HepG2 (cell line): ENCODE measurements at regions not wholly inside any gene's neighbourhood (a gene's known extent, or its start where the extent isn't known, plus 50 kb on each side); places are given as distances from the start of the nearest gene placed in this dataset.

Source experiments
- ATAC-seq: fragments of 200-7000 bp; cut with Tn5 transposase; 3 replicates; pipeline ENCODE4 v1.9.1; 2020; ENCODE audit warnings: mild to moderate bottlenecking, moderate library complexity
- BruUV-seq: library from RNA; stranded (reverse); fragments of 400-500 nt; replicated peaks from 2 replicates; lab custom pipeline; 2021; lab: Mats Ljungman, UMichigan
- CTCF ChIA-PET: fragments of 300-600 bp; formaldehyde crosslinking; extraction: SDS; loops from one replicate; lab custom pipeline; 2021; ENCODE audit warnings: low total read pairs, inconsistent platforms, low intra/inter-chr PET ratio; lab: Yijun Ruan, JAX
- POLR2A ChIA-PET: fragments of 350-600 bp; sonication (Branson Sonifier 250); formaldehyde crosslinking; loops from one replicate; lab custom pipeline; 2020; ENCODE audit warnings: antibody characterized with exemption, inconsistent platforms; lab: Yijun Ruan, JAX
- DNase-seq: peaks from one replicate; pipeline ENCODE4 v3.0.0-alpha.2; 2015; ENCODE audit warnings: low spot score
- FAIRE-seq: peaks from 3 replicates; lab custom pipeline; 2011; peaks lifted over from hg19 to GRCh38; lab: Jason Lieb, UNC
- H2AFZ ChIP-seq: one replicate; pipeline ENCODE4 v1.6.1; 2011; ENCODE audit warnings: low read length, inconsistent platforms
- H3K27ac ChIP-seq: fragments of 300-600 bp; 3 replicates; pipeline ENCODE4 v1.8.0; 2011; ENCODE audit warnings: mixed run types, mild to moderate bottlenecking, mixed read lengths, low read length, inconsistent platforms; ENCODE audit not compliant: insufficient read depth; ENCODE audit errors: extremely low read length
- H3K27me3 ChIP-seq, 2 experiments: fragments of 200-600 bp in 1 of 2; 2 replicates in 1 of 2; 3 replicates in 1 of 2; pipeline versions ENCODE4 v1.6.0 to v1.8.0; 2011; ENCODE audit warnings: low read length in 2 of 2, mild to moderate bottlenecking in 2 of 2, moderate library complexity in 2 of 2, inconsistent platforms in 1 of 2; ENCODE audit not compliant: insufficient read depth in 2 of 2, control insufficient read depth in 1 of 2
- H3K36me3 ChIP-seq, 2 experiments: fragments of 200-600 bp in 1 of 2; replicated peaks in 1 of 2; 2 replicates in 1 of 2; 3 replicates in 1 of 2; pipeline versions ENCODE4 v1.5.1 to v1.8.0; 2011; ENCODE audit warnings: low read length in 2 of 2, inconsistent platforms in 1 of 2; ENCODE audit not compliant: insufficient read depth in 2 of 2, control insufficient read depth in 1 of 2
- H3K4me1 ChIP-seq: 2 replicates; pipeline ENCODE4 v1.5.1; 2012; ENCODE audit warnings: low read length, inconsistent platforms; ENCODE audit not compliant: insufficient read depth
- H3K4me2 ChIP-seq: 2 replicates; pipeline ENCODE4 v1.6.0; 2011; ENCODE audit warnings: low read depth, low read length, inconsistent platforms
- H3K4me3 ChIP-seq, 3 experiments: fragments of 200-600 bp in 1 of 3; sonication (generic), shearing (Covaris generic) in 1 of 3; replicated peaks in 1 of 3; 2 replicates each; pipeline ENCODE4 v1.5.1; 2011 to 2016; ENCODE audit warnings: low read length in 3 of 3, inconsistent platforms in 2 of 3, low read depth in 2 of 3, mild to moderate bottlenecking in 2 of 3, control low read depth in 1 of 3, mixed read lengths in 1 of 3; ENCODE audit not compliant: insufficient read depth in 1 of 3
- H3K79me2 ChIP-seq: one replicate; pipeline ENCODE4 v1.6.1; 2011; ENCODE audit warnings: low read length, inconsistent platforms; ENCODE audit not compliant: insufficient read depth
- H3K9ac ChIP-seq: 2 replicates; pipeline ENCODE4 v1.6.0; 2011; ENCODE audit warnings: mild to moderate bottlenecking, low read depth, low read length, inconsistent platforms; ENCODE audit not compliant: insufficient read depth
- H3K9me3 ChIP-seq: 2 replicates; pipeline ENCODE4 v1.5.1; 2012; ENCODE audit warnings: mild to moderate bottlenecking, low read length
- H4K20me1 ChIP-seq: 2 replicates; pipeline ENCODE4 v1.6.0; 2011; ENCODE audit warnings: inconsistent platforms, mild to moderate bottlenecking, low read length, moderate library complexity; ENCODE audit not compliant: insufficient read depth
- CAMTA2 ChIP-seq: sonication (generic); formaldehyde crosslinking; IDR thresholded peaks from 2 replicates; pipeline ENCODE4 v1.4.0; 2020; ENCODE audit warnings: mild to moderate bottlenecking, missing genetic modification reagents, borderline replicate concordance
- DZIP1 ChIP-seq: sonication (generic); formaldehyde crosslinking; IDR thresholded peaks from 2 replicates; pipeline ENCODE4 v1.5.0; 2020; ENCODE audit warnings: mild to moderate bottlenecking, missing genetic modification reagents
- NRL ChIP-seq: sonication (generic); formaldehyde crosslinking; IDR thresholded peaks from 2 replicates; pipeline ENCODE4 v1.5.0; 2020; ENCODE audit warnings: missing genetic modification reagents, mild to moderate bottlenecking, moderate library complexity, borderline replicate concordance
- PHB2 ChIP-seq: fragments of 450-650 bp; IDR thresholded peaks from 2 replicates; pipeline ENCODE4 v1.6.1; 2018; ENCODE audit not compliant: partially characterized antibody
- TBL1XR1 ChIP-seq: fragments of 150-350 bp; IDR thresholded peaks from 2 replicates; pipeline ENCODE4 v1.6.1; 2014; ENCODE audit warnings: borderline replicate concordance, low read length; ENCODE audit not compliant: partially characterized antibody
- TCF12 ChIP-seq, 2 experiments: fragments of 450-650 bp in 1 of 2; sonication (generic) in 1 of 2; formaldehyde crosslinking in 1 of 2; IDR thresholded peaks; 2 replicates each; pipeline versions ENCODE4 v1.6.1 to v1.8.0; 2017 to 2022; ENCODE audit warnings: antibody characterized with exemption in 1 of 2, mild to moderate bottlenecking in 1 of 2, missing genetic modification reagents in 1 of 2, moderate library complexity in 1 of 2
- ZFP41 ChIP-seq: sonication (generic); formaldehyde crosslinking; IDR thresholded peaks from 2 replicates; pipeline ENCODE4 v1.4.0; 2020; ENCODE audit warnings: mild to moderate bottlenecking, missing genetic modification reagents, borderline replicate concordance
- ZNF296 ChIP-seq: sonication (generic); formaldehyde crosslinking; conservative IDR thresholded peaks from 2 replicates; pipeline ENCODE4 v1.5.0; 2020; ENCODE audit warnings: mild to moderate bottlenecking, missing genetic modification reagents
- ZNF766 ChIP-seq: sonication (generic); formaldehyde crosslinking; IDR thresholded peaks from 2 replicates; pipeline ENCODE4 v1.5.0; 2020; ENCODE audit warnings: missing genetic modification reagents, borderline replicate concordance
- ZNF768 ChIP-seq: sonication (generic); formaldehyde crosslinking; IDR thresholded peaks from 2 replicates; pipeline ENCODE4 v1.4.0; 2020; ENCODE audit warnings: missing genetic modification reagents
- ZNF850 ChIP-seq: sonication (generic); formaldehyde crosslinking; conservative IDR thresholded peaks from 2 replicates; pipeline ENCODE4 v1.9.0; 2021; ENCODE audit warnings: mild to moderate bottlenecking, missing genetic modification reagents
- WGBS: methylation state at CpG from one replicate; pipeline ENCODE4 v1.1.6; 2017; ENCODE audit warnings: low lambda C conversion rate; 5-methylcytosine and 5-hydroxymethylcytosine counted together
- in situ Hi-C: cut with HindIII; loops from 2 replicates; pipeline ENCODE4 v1.10.0; 2017; ENCODE audit warnings: low pct_unique_long_range_greater_than_20kb; ENCODE audit not compliant: extremely low pct_ligation_motif_present
- intact Hi-C: fragments of 100-400 bp; cut with micrococcal nuclease; formaldehyde crosslinking; loops from one replicate; pipeline ENCODE4 v1.10.0; 2022; ENCODE audit not compliant: unreplicated experiment
- TF ChIP-seq, protein P1 (sequence below): sonication (generic); formaldehyde crosslinking; IDR thresholded peaks from 2 replicates; pipeline ENCODE4 v1.4.0; 2020; ENCODE audit warnings: missing genetic modification reagents
- TF ChIP-seq, protein P2 (sequence below): sonication (generic); formaldehyde crosslinking; IDR thresholded peaks from 2 replicates; pipeline ENCODE4 v1.4.0; 2020; ENCODE audit warnings: mild to moderate bottlenecking, missing genetic modification reagents
- TF ChIP-seq, protein P3 (sequence below): sonication (generic); formaldehyde crosslinking; IDR thresholded peaks from 2 replicates; pipeline ENCODE4 v1.4.0; 2020; ENCODE audit warnings: mild to moderate bottlenecking, missing genetic modification reagents

GRCh38 chr4:114284629-114285028 lies 305.2 kb upstream of the ARSJ start:
- Histone ChIP-seq H3K36me3 (no peaks in the 10 kb centered on the region), H3K27ac (no peak overlapping the region), H3K27me3 (no peaks in the 10 kb centered on the region), H3K4me1 (peaks cover 21% of the 10 kb centered on the region), H3K9me3 (no peaks in the 10 kb centered on the region), H2AFZ (no peak overlapping the region), H3K4me3 (no peak overlapping the region), H3K9ac (no peak overlapping the region), H3K79me2 (no peaks in the 10 kb centered on the region), H3K4me2 (no peak overlapping the region), H4K20me1 (no peaks in the 10 kb centered on the region)
- POLR2A ChIA-PET, result no interaction called here
- intact Hi-C loops, result no loop called here
- BruUV-seq, result no TSS peak
- CTCF ChIA-PET, result no interaction called here
- in situ Hi-C loops, result no loop called here
- 63% methylated on average over 1 of the region's 1 CpG for WGBS
- no peak for DNase-seq
- ATAC-seq, result no peak
- no peak for FAIRE-seq
- TF ChIP-seq CAMTA2 (CRISPR knock-in tag) (no peak), NRL (CRISPR knock-in tag) (no peak), ZFP41 (CRISPR knock-in tag) (no peak), DZIP1 (no peak), TCF12 (IDR thresholded peaks at IDR 0.05) (no peak), TCF12 (CRISPR knock-in tag; IDR thresholded peaks at IDR 0.05) (no peak), ZNF766 (CRISPR knock-in tag) (no peak), ZNF296 (no peak), ZNF850 (CRISPR knock-in tag) (no peak), TBL1XR1 (no peak), PHB2 (no peak), ZNF768 (CRISPR knock-in tag) (no peak)
- TF ChIP-seq, protein P1, sequence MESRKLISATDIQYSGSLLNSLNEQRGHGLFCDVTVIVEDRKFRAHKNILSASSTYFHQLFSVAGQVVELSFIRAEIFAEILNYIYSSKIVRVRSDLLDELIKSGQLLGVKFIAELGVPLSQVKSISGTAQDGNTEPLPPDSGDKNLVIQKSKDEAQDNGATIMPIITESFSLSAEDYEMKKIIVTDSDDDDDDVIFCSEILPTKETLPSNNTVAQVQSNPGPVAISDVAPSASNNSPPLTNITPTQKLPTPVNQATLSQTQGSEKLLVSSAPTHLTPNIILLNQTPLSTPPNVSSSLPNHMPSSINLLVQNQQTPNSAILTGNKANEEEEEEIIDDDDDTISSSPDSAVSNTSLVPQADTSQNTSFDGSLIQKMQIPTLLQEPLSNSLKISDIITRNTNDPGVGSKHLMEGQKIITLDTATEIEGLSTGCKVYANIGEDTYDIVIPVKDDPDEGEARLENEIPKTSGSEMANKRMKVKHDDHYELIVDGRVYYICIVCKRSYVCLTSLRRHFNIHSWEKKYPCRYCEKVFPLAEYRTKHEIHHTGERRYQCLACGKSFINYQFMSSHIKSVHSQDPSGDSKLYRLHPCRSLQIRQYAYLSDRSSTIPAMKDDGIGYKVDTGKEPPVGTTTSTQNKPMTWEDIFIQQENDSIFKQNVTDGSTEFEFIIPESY (CRISPR knock-in tag), result no peak
- TF ChIP-seq, protein P2, sequence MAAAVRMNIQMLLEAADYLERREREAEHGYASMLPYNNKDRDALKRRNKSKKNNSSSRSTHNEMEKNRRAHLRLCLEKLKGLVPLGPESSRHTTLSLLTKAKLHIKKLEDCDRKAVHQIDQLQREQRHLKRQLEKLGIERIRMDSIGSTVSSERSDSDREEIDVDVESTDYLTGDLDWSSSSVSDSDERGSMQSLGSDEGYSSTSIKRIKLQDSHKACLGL (CRISPR knock-in tag), result no peak
- TF ChIP-seq, protein P3, sequence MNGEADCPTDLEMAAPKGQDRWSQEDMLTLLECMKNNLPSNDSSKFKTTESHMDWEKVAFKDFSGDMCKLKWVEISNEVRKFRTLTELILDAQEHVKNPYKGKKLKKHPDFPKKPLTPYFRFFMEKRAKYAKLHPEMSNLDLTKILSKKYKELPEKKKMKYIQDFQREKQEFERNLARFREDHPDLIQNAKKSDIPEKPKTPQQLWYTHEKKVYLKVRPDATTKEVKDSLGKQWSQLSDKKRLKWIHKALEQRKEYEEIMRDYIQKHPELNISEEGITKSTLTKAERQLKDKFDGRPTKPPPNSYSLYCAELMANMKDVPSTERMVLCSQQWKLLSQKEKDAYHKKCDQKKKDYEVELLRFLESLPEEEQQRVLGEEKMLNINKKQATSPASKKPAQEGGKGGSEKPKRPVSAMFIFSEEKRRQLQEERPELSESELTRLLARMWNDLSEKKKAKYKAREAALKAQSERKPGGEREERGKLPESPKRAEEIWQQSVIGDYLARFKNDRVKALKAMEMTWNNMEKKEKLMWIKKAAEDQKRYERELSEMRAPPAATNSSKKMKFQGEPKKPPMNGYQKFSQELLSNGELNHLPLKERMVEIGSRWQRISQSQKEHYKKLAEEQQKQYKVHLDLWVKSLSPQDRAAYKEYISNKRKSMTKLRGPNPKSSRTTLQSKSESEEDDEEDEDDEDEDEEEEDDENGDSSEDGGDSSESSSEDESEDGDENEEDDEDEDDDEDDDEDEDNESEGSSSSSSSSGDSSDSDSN (CRISPR knock-in tag), result no peak
